GM12878 (cell line): ENCODE measurements at regions not wholly inside any gene's neighbourhood (a gene's known extent, or its start where the extent isn't known, plus 50 kb on each side); places are given as distances from the start of the nearest gene placed in this dataset.
A peak's percentile ranks its signal among the peaks of the same experiment; 100 is the strongest.

Source experiments
- BCLAF1 ChIP-seq: fragments of 450-650 bp; IDR thresholded peaks from 2 replicates; pipeline ENCODE4 v1.6.1; 2017; ENCODE audit warnings: antibody characterized with exemption, mild to moderate bottlenecking, moderate library complexity
- BRCA1 ChIP-seq: IDR thresholded peaks from 2 replicates; pipeline ENCODE4 v1.6.1; 2011; ENCODE audit warnings: low read depth, low read length, improper control_type of control experiment
- CBFB ChIP-seq: IDR thresholded peaks from 2 replicates; pipeline ENCODE4 v1.6.1; 2016; ENCODE audit warnings: antibody characterized with exemption, low read depth
- CEBPZ ChIP-seq: fragments of 150-350 bp; IDR thresholded peaks from 2 replicates; pipeline ENCODE4 v1.6.1; 2016; ENCODE audit warnings: low read depth, low read length
- CHD1 ChIP-seq: IDR thresholded peaks from 2 replicates; pipeline ENCODE4 v1.6.1; 2012; ENCODE audit warnings: low read depth, low read length, improper control_type of control experiment
- EP300 ChIP-seq, 2 experiments: fragments of 150-350 bp in 1 of 2; IDR thresholded peaks; 2 replicates each; pipeline ENCODE4 v1.6.1; 2011 to 2012; ENCODE audit warnings: low read depth in 2 of 2, low read length in 2 of 2, borderline replicate concordance in 1 of 2, improper control_type of control experiment in 1 of 2, inconsistent platforms in 1 of 2; ENCODE audit not compliant: control insufficient read depth in 1 of 2
- MXI1 ChIP-seq: fragments of 150-350 bp; IDR thresholded peaks from 2 replicates; pipeline ENCODE4 v1.6.1; 2011; ENCODE audit warnings: low read depth, mild to moderate bottlenecking, inconsistent platforms, low read length, improper control_type of control experiment
- PRDM15 ChIP-seq: fragments of 450-650 bp; formaldehyde crosslinking; IDR thresholded peaks from 2 replicates; pipeline ENCODE4 v1.4.0; 2020; ENCODE audit warnings: mild to moderate bottlenecking, moderate library complexity
- SIX5 ChIP-seq: IDR thresholded peaks from 2 replicates; pipeline ENCODE4 v1.6.1; 2011; ENCODE audit warnings: mild to moderate bottlenecking, low read depth, low read length, moderate library complexity; ENCODE audit not compliant: severe bottlenecking
- TCF12 ChIP-seq: IDR thresholded peaks from 2 replicates; pipeline ENCODE4 v1.6.1; 2011; ENCODE audit warnings: low read depth, mild to moderate bottlenecking, low read length
- ZNF592 ChIP-seq: fragments of 450-650 bp; IDR thresholded peaks from 2 replicates; pipeline ENCODE4 v1.6.1; 2017; ENCODE audit warnings: mild to moderate bottlenecking, moderate library complexity

GRCh38 chr1:234970731-234971476 is 157.7 kb downstream of the TOMM20 start (continued):
- TF ChIP-seq ZNF592 (peak; percentile 17; the same call in 1 of the 2 replicates), PRDM15 (CRISPR knock-in tag) (0 out of 2 replicates have a peak, but pooled peaks have one; percentile 52), BCLAF1 (no peak), CEBPZ (no peak), CBFB (0 out of 2 replicates have a peak, but pooled peaks have one; percentile 40), TCF12 (0 out of 2 replicates have a peak, but pooled peaks have one; percentile 3), BRCA1 (no peak), EP300 (IDR thresholded peaks at IDR 0.05; ENCODE audit: borderline replicate concordance in 1 of 2, control insufficient read depth in 1 of 2, low read depth in 2 of 2, low read length in 2 of 2) (peak in 1 of 2 experiments; percentile 87; a peak in 2 of 4 replicates), MXI1 (peak; percentile 73), SIX5 (no peak), CHD1 (no peak)
